ENCODE measurements at regions not wholly inside any gene's neighbourhood (a gene's known extent, or its start where the extent isn't known, plus 50 kb on each side); places are given as distances from the start of the nearest gene placed in this dataset.

GRCh38 chr9:90547896-90548295 is 94.7 kb downstream of the DIRAS2 start:
- peak; percentile 53 for TF ChIP-seq CTCF (IDR thresholded peaks at IDR 0.05)

DNA sequence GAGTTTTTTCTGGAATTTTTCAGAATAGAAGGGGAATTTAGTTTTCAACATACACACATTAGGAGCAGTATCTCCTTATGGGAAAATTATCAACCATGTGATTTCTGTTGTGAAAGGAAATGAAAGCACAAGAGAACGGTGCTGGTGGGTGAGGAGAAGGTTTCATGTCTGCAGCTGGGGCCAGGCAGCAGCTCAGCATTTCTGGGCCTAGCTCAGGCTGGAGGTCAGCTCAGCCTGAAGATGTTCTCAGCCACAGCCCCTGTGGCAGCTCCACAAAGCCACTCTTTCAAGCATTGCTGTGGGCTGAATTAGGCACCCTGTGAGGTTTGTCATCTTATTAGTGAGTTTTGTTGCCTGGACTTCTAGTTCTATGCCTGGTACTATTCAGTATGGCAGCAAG is 90.3 kb downstream of the DIRAS2 start:
- TF ChIP-seq CTCF (IDR thresholded peaks at IDR 0.05), result no peak

DNA sequence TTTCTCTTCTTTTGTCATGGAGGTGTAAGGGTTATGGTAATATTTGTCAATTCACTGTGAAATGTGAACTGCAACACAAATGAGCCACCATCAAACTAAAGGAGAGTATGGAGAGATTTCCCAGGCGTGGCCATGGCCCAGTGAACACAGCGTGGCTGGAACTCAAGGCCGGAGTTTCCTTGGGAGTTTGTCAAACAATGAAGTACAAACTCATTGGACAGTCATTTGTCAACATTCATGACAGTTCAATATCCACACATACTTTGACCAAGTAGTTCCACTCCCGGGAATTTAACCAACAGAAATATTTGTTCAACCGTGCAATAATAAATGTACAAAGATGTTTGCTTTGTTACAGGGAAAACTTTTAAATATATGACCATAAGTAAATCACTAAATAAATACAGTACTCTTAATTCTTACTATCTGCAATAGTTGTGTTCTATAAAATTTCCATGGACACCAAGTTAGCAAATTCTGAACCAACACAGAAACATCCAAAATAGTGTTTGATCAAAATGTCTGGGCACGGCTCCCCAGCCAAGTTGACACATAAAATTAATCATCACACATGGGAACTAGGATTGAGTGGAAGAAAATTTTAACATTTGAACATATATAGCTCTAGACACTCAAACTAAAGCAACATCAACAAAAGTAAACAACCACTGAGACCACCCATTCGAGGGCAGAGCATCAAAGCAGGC is 87.1 kb downstream of the DIRAS2 start:
- TF ChIP-seq CTCF (IDR thresholded peaks at IDR 0.05), result no peak

GRCh38 chr9:90556897-90557675 is 85.5 kb downstream of the DIRAS2 start:
- no peak for TF ChIP-seq CTCF (IDR thresholded peaks at IDR 0.05)

DNA sequence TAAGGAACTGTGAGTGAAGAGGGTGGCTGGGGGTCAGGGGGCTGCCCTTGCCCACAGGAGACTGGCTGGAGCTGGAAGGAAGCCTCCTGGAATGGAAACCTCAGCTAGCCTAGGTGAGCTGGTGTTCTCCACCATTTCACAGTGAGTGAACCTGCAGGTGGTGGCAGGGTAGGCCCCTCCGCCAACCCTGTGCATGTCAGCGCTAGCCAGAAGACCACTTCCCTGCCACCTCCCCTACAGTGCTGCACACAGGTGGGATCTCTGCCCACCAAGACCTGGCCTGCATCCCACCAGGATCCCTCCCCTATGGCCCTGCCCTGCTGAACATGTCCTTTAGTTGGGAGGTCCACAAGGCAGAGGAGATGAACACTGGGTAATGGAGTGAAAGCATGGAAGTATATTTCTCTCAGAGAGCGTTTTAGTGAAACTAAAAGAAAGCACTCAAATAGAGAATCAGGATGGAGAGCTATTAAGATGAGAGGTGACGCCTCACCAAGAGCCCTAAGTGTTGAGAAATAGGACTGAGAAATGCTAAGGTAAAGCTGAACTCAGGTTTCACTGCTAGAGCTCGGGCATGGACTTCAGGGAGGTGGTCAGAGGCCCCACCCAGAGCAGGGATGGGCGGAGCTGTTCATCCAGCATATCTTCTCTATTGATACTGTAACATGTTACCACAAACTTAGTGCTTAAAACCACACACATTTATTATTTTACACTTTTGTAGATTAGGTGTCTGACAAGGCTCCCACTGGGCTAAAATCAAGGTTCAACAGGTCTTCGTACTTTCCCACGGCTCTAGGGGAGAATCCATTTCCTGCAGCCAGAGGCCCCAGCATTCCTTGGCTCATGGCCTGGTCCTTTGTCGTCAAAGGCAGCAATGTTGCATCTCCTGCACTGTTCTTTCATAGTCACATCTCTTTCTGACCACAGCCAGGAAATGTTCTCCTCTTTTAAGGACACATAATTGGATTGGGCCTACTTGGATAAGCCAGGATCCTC is 83.2 kb downstream of the DIRAS2 start:
- no peak for TF ChIP-seq CTCF (IDR thresholded peaks at IDR 0.05)
